CD14-positive monocyte (primary cell): ENCODE measurements at regions not wholly inside any gene's neighbourhood (a gene's known extent, or its start where the extent isn't known, plus 50 kb on each side); places are given as distances from the start of the nearest gene placed in this dataset.

Source experiments
- DNase-seq, 3 donors: peaks; one replicate each; pipeline ENCODE4 v3.0.0-alpha.2; 2011 to 2022
- H2AFZ ChIP-seq: 2 replicates; pipeline ENCODE4 v1.6.0; 2012; ENCODE audit warnings: mild to moderate bottlenecking, low read depth, low read length, inconsistent platforms; ENCODE audit not compliant: insufficient read depth, poor library complexity, severe bottlenecking
- H3K27ac ChIP-seq, 2 donors: 1 replicate in 1 of 2; 2 replicates in 1 of 2; pipeline ENCODE4 v1.5.1; 2012 to 2013; ENCODE audit warnings: low read length in 2 of 2, control low read depth in 1 of 2, inconsistent platforms in 1 of 2, low read depth in 1 of 2, mild to moderate bottlenecking in 1 of 2
- H3K27me3 ChIP-seq, 2 donors: one replicate each; pipeline versions ENCODE4 v1.6.0 to v1.6.1; 2011 to 2013; ENCODE audit warnings: low read length in 2 of 2; ENCODE audit not compliant: control insufficient read depth in 2 of 2, insufficient read depth in 2 of 2
- H3K36me3 ChIP-seq, 2 donors: replicated peaks in 1 of 2; 1 replicate in 1 of 2; 2 replicates in 1 of 2; pipeline versions ENCODE4 v1.5.1 to v1.6.1; 2012 to 2013; ENCODE audit warnings: low read length in 2 of 2, control low read depth in 1 of 2, inconsistent platforms in 1 of 2, mild to moderate bottlenecking in 1 of 2; ENCODE audit not compliant: insufficient read depth in 2 of 2, control insufficient read depth in 1 of 2
- H3K4me1 ChIP-seq, 2 donors: 1 replicate in 1 of 2; 2 replicates in 1 of 2; pipeline versions ENCODE4 v1.5.1 to v1.6.1; 2012 to 2013; ENCODE audit warnings: low read length in 2 of 2, control low read depth in 1 of 2, inconsistent platforms in 1 of 2, mild to moderate bottlenecking in 1 of 2, moderate library complexity in 1 of 2; ENCODE audit not compliant: insufficient read depth in 2 of 2, control insufficient read depth in 1 of 2
- H3K4me2 ChIP-seq: replicated peaks from 2 replicates; pipeline ENCODE3; 2012; ENCODE audit warnings: low read length, moderate library complexity, mild to moderate bottlenecking; ENCODE audit not compliant: poor library complexity, severe bottlenecking; ENCODE audit errors: extremely low read depth
- H3K4me3 ChIP-seq, 3 experiments: fragments of 200-600 bp in 1 of 3; sonication (generic) in 1 of 3; replicated peaks in 1 of 3; 1 replicate in 2 of 3; 2 replicates in 1 of 3; pipeline ENCODE4 v1.5.1; 2011 to 2013; ENCODE audit warnings: low read length in 3 of 3, mild to moderate bottlenecking in 3 of 3, control low read depth in 2 of 3, low read depth in 2 of 3, inconsistent platforms in 1 of 3, moderate library complexity in 1 of 3
- H3K79me2 ChIP-seq: 2 replicates; pipeline ENCODE4 v1.6.0; 2012; ENCODE audit warnings: mild to moderate bottlenecking, control low read depth, inconsistent platforms, low read length, moderate library complexity; ENCODE audit not compliant: insufficient read depth
- H3K9ac ChIP-seq: 2 replicates; pipeline ENCODE4 v1.6.0; 2017; ENCODE audit warnings: low read length, mild to moderate bottlenecking; ENCODE audit not compliant: insufficient read depth, poor library complexity, severe bottlenecking
- H3K9me3 ChIP-seq, 2 donors: replicated peaks in 1 of 2; 1 replicate in 1 of 2; 2 replicates in 1 of 2; pipeline versions ENCODE4 v1.5.1 to v1.6.1; 2012 to 2013; ENCODE audit warnings: low read length in 2 of 2, control low read depth in 1 of 2; ENCODE audit not compliant: control insufficient read depth in 1 of 2, insufficient read depth in 1 of 2
- H4K20me1 ChIP-seq: 2 replicates; pipeline ENCODE4 v1.6.0; 2012; ENCODE audit warnings: mild to moderate bottlenecking, low read length, control low read depth, moderate library complexity; ENCODE audit not compliant: insufficient read depth
- H3K27ac Mint-ChIP-seq, 7 donors: one replicate each; pipeline ENCODE4 v1.8.0; 2020; ENCODE audit warnings: mild to moderate bottlenecking in 7 of 7, mixed read lengths in 7 of 7, moderate library complexity in 6 of 7, inconsistent platforms in 2 of 7
- H3K27me3 Mint-ChIP-seq, 3 donors: one replicate each; pipeline ENCODE4 v1.8.0; 2021 to 2022; ENCODE audit warnings: low read depth in 3 of 3, mild to moderate bottlenecking in 3 of 3, mixed read lengths in 3 of 3, moderate library complexity in 3 of 3, inconsistent platforms in 1 of 3
- H3K36me3 Mint-ChIP-seq, 2 donors: one replicate each; pipeline ENCODE4 v1.8.0; 2020; ENCODE audit warnings: mixed read lengths in 2 of 2, inconsistent platforms in 1 of 2, mild to moderate bottlenecking in 1 of 2
- H3K4me1 Mint-ChIP-seq: one replicate; pipeline ENCODE4 v1.8.0; 2020; ENCODE audit warnings: mild to moderate bottlenecking, mixed read lengths
- H3K4me3 Mint-ChIP-seq, 2 donors: one replicate each; pipeline ENCODE4 v1.8.0; 2020; ENCODE audit warnings: mild to moderate bottlenecking in 2 of 2, mixed read lengths in 2 of 2, moderate library complexity in 1 of 2
- H3K9me3 Mint-ChIP-seq, 7 donors: one replicate each; pipeline ENCODE4 v1.8.0; 2020 to 2022; ENCODE audit warnings: mixed read lengths in 7 of 7, mild to moderate bottlenecking in 6 of 7, moderate library complexity in 6 of 7, inconsistent platforms in 2 of 7
- WGBS: methylation state at CpG from one replicate; pipeline ENCODE4 v1.1.5; 2013; ENCODE audit warnings: missing lambda C conversion rate; ENCODE audit not compliant: insufficient coverage; 5-methylcytosine and 5-hydroxymethylcytosine counted together
- intact Hi-C, 2 donors: fragments of 100-400 bp; cut with micrococcal nuclease; formaldehyde crosslinking; loops; one replicate each; pipeline versions ENCODE4 v1.15.0 to v1.15.1; 2023
- TF ChIP-seq, protein P1 (sequence below): fragments of 200-600 bp; IDR thresholded peaks from one replicate; pipeline ENCODE4 v1.8.0; 2022; ENCODE audit warnings: antibody characterized with exemption, mild to moderate bottlenecking

DNA sequence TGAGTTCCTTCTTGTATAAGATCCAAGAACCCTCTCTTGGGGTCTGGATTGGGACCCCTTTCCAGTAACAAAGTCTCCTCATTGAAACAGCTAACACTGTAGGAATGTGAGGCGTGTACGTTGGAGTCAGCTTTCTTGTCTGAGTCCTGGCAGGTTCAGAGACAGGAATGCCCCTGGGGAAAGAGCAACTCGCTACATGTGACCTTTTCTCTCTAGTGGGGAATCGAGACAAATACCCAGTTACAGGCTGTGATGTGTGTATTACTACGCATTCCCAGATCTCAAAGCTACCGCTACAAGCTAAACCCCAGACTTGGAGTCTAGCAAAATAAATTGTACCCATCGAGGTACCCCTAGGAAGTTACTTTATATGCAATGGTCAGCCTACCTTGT, 85.6 kb upstream of the FRMD4A start:
- WGBS = 90% methylated on average over 2 of the region's 7 CpGs
- H3K9ac ChIP-seq = no peak overlapping the region
- no peaks in the 10 kb centered on the region for H3K9me3 ChIP-seq
- DNase-seq = no peak
- H3K27ac ChIP-seq = no peak overlapping the region
- no peaks in the 10 kb centered on the region for H3K4me1 Mint-ChIP-seq
- intact Hi-C loops = no loop called here
- TF ChIP-seq, protein P1, sequence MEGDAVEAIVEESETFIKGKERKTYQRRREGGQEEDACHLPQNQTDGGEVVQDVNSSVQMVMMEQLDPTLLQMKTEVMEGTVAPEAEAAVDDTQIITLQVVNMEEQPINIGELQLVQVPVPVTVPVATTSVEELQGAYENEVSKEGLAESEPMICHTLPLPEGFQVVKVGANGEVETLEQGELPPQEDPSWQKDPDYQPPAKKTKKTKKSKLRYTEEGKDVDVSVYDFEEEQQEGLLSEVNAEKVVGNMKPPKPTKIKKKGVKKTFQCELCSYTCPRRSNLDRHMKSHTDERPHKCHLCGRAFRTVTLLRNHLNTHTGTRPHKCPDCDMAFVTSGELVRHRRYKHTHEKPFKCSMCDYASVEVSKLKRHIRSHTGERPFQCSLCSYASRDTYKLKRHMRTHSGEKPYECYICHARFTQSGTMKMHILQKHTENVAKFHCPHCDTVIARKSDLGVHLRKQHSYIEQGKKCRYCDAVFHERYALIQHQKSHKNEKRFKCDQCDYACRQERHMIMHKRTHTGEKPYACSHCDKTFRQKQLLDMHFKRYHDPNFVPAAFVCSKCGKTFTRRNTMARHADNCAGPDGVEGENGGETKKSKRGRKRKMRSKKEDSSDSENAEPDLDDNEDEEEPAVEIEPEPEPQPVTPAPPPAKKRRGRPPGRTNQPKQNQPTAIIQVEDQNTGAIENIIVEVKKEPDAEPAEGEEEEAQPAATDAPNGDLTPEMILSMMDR = no peak
- no peak overlapping the region for H3K27ac Mint-ChIP-seq
- no peak overlapping the region for H3K4me3 ChIP-seq
- H3K9me3 Mint-ChIP-seq = peaks cover 0 to 4% (median 2%) of the 10 kb centered on the region in 7 donors
- H3K36me3 Mint-ChIP-seq = no peaks in the 10 kb centered on the region
- H4K20me1 ChIP-seq = no peaks in the 10 kb centered on the region
- H3K79me2 ChIP-seq = no peaks in the 10 kb centered on the region
- no peaks in the 10 kb centered on the region for H3K4me1 ChIP-seq
- peaks cover 0 to 2% of the 10 kb centered on the region in 2 donors for H3K27me3 ChIP-seq
- H3K4me3 Mint-ChIP-seq = no peak overlapping the region
- H3K36me3 ChIP-seq = no peaks in the 10 kb centered on the region
- no peak overlapping the region for H3K4me2 ChIP-seq
- peaks cover 5 to 8% (median 6%) of the 10 kb centered on the region in 3 donors for H3K27me3 Mint-ChIP-seq
- no peak overlapping the region for H2AFZ ChIP-seq

DNA sequence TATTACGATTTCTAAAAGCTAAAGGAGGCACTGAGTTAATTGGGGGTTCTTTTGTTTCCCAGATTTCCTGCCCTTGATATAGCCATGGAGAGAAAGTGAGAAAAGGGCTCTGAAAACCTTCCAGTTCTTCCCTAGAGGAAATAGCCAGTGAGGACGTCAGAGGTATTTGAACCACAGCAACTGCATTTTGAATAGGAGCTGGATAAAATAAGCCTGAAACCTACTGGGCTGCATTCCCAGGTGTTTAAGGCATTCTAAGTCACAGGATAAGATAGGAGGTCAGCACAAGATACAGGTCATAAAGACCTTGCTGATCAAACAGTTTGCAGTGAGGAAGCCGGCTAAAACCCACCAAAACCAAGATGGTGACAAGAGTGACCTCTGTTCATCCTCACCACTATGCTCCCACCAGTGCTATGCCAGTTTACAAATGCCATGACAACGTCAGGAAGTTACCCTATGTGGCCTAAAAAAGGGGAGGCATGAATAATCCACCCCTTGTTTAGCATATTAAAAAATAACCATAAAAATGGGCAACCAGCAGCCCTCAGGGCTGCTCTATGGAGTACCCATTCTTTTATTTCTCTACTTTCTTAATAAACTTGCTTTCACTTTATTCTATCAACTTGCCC, 85.1 kb upstream of the FRMD4A start:
- H3K4me2 ChIP-seq = no peak overlapping the region
- no peaks in the 10 kb centered on the region for H3K4me1 ChIP-seq
- H2AFZ ChIP-seq = no peak overlapping the region
- Mint-ChIP-seq H3K27ac (no peak overlapping the region), H3K9me3 (peaks cover 0 to 4% (median 2%) of the 10 kb centered on the region in 7 donors), H3K36me3 (no peaks in the 10 kb centered on the region), H3K27me3 (peaks cover 5 to 8% (median 6%) of the 10 kb centered on the region in 3 donors), H3K4me1 (no peaks in the 10 kb centered on the region), H3K4me3 (no peak overlapping the region)
- 68% methylated on average over 2 of the region's 4 CpGs for WGBS
- no peaks in the 10 kb centered on the region for H3K36me3 ChIP-seq
- H3K9ac ChIP-seq = no peak overlapping the region
- H3K27ac ChIP-seq = no peak overlapping the region
- no peaks in the 10 kb centered on the region for H3K9me3 ChIP-seq
- no peak for DNase-seq
- intact Hi-C loops = no loop called here
- H3K4me3 ChIP-seq = no peak overlapping the region
- H4K20me1 ChIP-seq = no peaks in the 10 kb centered on the region
- TF ChIP-seq, protein P1 = no peak
- H3K79me2 ChIP-seq = no peaks in the 10 kb centered on the region
- peaks cover 0 to 2% of the 10 kb centered on the region in 2 donors for H3K27me3 ChIP-seq
